Smooth muscle cell (in vitro differentiated cells): ENCODE measurements at regions not wholly inside any gene's neighbourhood (a gene's known extent, or its start where the extent isn't known, plus 50 kb on each side); places are given as distances from the start of the nearest gene placed in this dataset.

ENCODE experiments used
- DNase-seq: peaks from one replicate; lab custom pipeline; 2025; ENCODE audit not compliant: unreplicated experiment; lab: John Stamatoyannopoulos, UW
- H2AFZ ChIP-seq: fragments of 200-600 bp; sonication (generic); 2 replicates; pipeline ENCODE4 v1.6.0; 2016; ENCODE audit warnings: antibody characterized with exemption, low read depth, mild to moderate bottlenecking
- H3F3A ChIP-seq: fragments of 200-600 bp; sonication (generic); 2 replicates; pipeline ENCODE4 v1.6.0; 2017; ENCODE audit warnings: antibody characterized with exemption, low read depth
- H3K27ac ChIP-seq: fragments of 200-600 bp; sonication (generic); 2 replicates; pipeline ENCODE4 v1.5.1; 2016; ENCODE audit warnings: low read depth, mild to moderate bottlenecking
- H3K27me3 ChIP-seq: fragments of 200-600 bp; sonication (generic); 2 replicates; pipeline ENCODE4 v1.6.1; 2016; ENCODE audit warnings: low read depth, mild to moderate bottlenecking
- H3K36me3 ChIP-seq: fragments of 200-600 bp; sonication (generic); 2 replicates; pipeline ENCODE4 v1.5.1; 2016; ENCODE audit warnings: low read depth
- H3K4me1 ChIP-seq: fragments of 200-600 bp; sonication (generic); 2 replicates; pipeline ENCODE4 v1.5.1; 2016; ENCODE audit warnings: low read depth
- H3K4me2 ChIP-seq: fragments of 200-600 bp; sonication (generic); 2 replicates; pipeline ENCODE4 v1.6.0; 2016; ENCODE audit warnings: mild to moderate bottlenecking
- H3K4me3 ChIP-seq: fragments of 200-600 bp; sonication (generic); 2 replicates; pipeline ENCODE4 v1.5.1; 2016; ENCODE audit warnings: mild to moderate bottlenecking
- H3K79me2 ChIP-seq: fragments of 200-600 bp; sonication (generic); 2 replicates; pipeline ENCODE4 v1.6.0; 2016; ENCODE audit warnings: low read depth, mild to moderate bottlenecking
- H3K9ac ChIP-seq: fragments of 200-600 bp; sonication (generic); 2 replicates; pipeline ENCODE4 v1.6.0; 2016; ENCODE audit warnings: low read depth
- H3K9me3 ChIP-seq: fragments of 200-600 bp; sonication (generic); replicated peaks from 2 replicates; pipeline ENCODE4 v1.5.1; 2016; ENCODE audit warnings: low read depth
- H4K20me1 ChIP-seq: fragments of 200-600 bp; sonication (generic); 2 replicates; pipeline ENCODE4 v1.6.0; 2016; ENCODE audit warnings: low read depth
- CTCF ChIP-seq: fragments of 200-600 bp; sonication (generic); IDR thresholded peaks from 2 replicates; pipeline ENCODE4 v1.5.1; 2017; ENCODE audit warnings: borderline replicate concordance, mild to moderate bottlenecking, antibody characterized with exemption; ENCODE audit not compliant: insufficient read depth, poor library complexity, severe bottlenecking
- WGBS: methylation state at CpG from one replicate; pipeline ENCODE4 v1.1.7; 2016; ENCODE audit warnings: low lambda C conversion rate; 5-methylcytosine and 5-hydroxymethylcytosine counted together

DNA sequence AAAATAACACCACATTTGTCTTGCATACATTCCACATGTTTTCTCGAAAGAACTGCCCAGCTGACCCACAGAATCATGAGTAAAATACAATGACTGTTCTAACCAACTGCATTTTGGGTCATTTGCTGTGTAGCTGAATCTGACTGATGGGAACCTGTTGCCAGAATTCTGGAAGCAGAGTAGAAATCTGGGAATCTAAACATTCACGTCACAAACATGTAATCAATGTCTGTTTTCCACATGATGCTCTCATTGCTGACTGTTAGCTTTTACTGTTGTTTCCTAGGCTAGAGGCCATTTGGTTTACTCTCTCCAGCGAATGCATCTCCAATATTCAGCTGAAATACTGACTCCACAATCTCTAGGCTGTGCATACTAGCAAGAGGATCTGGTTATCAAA, 710.1 kb downstream of the KCNJ2 start:
- H3K27ac ChIP-seq = no peak overlapping the region
- H3K36me3 ChIP-seq = no peaks in the 10 kb centered on the region
- no peak for TF ChIP-seq CTCF
- no peak overlapping the region for H3K4me3 ChIP-seq
- no peak overlapping the region for H3K4me2 ChIP-seq
- no peak overlapping the region for H3K9ac ChIP-seq
- H3F3A ChIP-seq = peaks cover 9% of the 10 kb centered on the region
- H3K9me3 ChIP-seq = no peaks in the 10 kb centered on the region
- H3K79me2 ChIP-seq = no peaks in the 10 kb centered on the region
- WGBS = 77% methylated on average over 3 of the region's 3 CpGs
- no peaks in the 10 kb centered on the region for H3K4me1 ChIP-seq
- no peak for DNase-seq
- H3K27me3 ChIP-seq = no peaks in the 10 kb centered on the region
- no peaks in the 10 kb centered on the region for H4K20me1 ChIP-seq
- peak overlapping the region; percentile 31 for H2AFZ ChIP-seq

DNA sequence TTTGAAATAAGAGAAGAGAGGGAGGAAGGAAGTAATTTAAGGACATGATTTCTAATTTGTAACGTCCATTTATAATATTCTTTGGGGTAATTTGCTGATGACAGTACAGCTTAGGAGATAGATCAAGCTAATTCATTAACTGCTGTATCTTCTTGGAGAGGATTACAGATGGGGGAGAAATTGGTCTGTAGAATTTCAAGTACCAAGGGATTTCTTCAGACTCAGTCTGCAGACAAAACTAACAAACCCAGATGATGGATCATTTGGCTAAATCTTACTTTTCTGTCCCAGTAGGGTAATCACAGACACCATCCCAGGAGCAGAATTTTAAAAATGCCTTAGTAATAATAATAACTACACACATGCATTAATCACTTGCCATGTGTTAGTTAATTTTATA, 711.8 kb downstream of the KCNJ2 start:
- H4K20me1 ChIP-seq = no peaks in the 10 kb centered on the region
- no peaks in the 10 kb centered on the region for H3K27me3 ChIP-seq
- no peaks in the 10 kb centered on the region for H3K79me2 ChIP-seq
- no peak overlapping the region for H3K9ac ChIP-seq
- no peaks in the 10 kb centered on the region for H3K9me3 ChIP-seq
- TF ChIP-seq CTCF = no peak
- H3K4me1 ChIP-seq = no peaks in the 10 kb centered on the region
- H3K36me3 ChIP-seq = no peaks in the 10 kb centered on the region
- peaks cover 4% of the 10 kb centered on the region for H3F3A ChIP-seq
- H3K4me2 ChIP-seq = no peak overlapping the region
- no peak overlapping the region for H3K4me3 ChIP-seq
- H2AFZ ChIP-seq = peak overlapping the region; percentile 14
- 17% methylated on average over 1 of the region's 1 CpG for WGBS
- no peak for DNase-seq
- no peak overlapping the region for H3K27ac ChIP-seq

GRCh38 chr17:70882504-70882903, 713.2 kb downstream of the KCNJ2 start:
- H3K27ac ChIP-seq = no peak overlapping the region
- H3K4me3 ChIP-seq = no peak overlapping the region
- peaks cover 4% of the 10 kb centered on the region for H3F3A ChIP-seq
- H3K4me1 ChIP-seq = no peaks in the 10 kb centered on the region
- H2AFZ ChIP-seq = no peak overlapping the region
- no peak for TF ChIP-seq CTCF
- no peak for DNase-seq
- 88% methylated on average over 6 of the region's 6 CpGs for WGBS
- no peaks in the 10 kb centered on the region for H3K27me3 ChIP-seq
- no peak overlapping the region for H3K4me2 ChIP-seq
- no peak overlapping the region for H3K9ac ChIP-seq
- no peaks in the 10 kb centered on the region for H3K36me3 ChIP-seq
- H4K20me1 ChIP-seq = no peaks in the 10 kb centered on the region
- H3K79me2 ChIP-seq = no peaks in the 10 kb centered on the region
- no peaks in the 10 kb centered on the region for H3K9me3 ChIP-seq

DNA sequence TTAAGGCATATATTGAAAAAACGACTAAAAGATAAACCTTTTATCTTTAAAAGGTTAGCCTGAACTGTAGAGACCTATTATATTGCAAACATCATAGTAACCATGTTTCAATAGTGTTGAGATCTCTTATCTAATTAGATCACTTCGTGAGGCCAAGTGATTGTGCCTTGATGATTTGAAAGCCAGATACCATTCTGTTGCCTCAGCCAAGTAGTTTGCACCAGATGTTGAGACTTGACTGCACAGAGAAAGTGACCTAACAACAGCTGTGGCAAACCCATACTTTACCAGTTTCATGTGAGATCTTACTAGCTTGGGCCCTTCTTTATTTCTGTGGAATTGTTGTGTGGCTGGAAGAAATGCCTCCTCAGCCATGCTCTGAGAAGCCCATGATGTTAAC, 717.3 kb downstream of the KCNJ2 start:
- no peaks in the 10 kb centered on the region for H3K36me3 ChIP-seq
- no peaks in the 10 kb centered on the region for H3K79me2 ChIP-seq
- H3K4me3 ChIP-seq = no peak overlapping the region
- DNase-seq = no peak
- no peaks in the 10 kb centered on the region for H4K20me1 ChIP-seq
- no peak for TF ChIP-seq CTCF
- no peaks in the 10 kb centered on the region for H3K4me1 ChIP-seq
- H3K27me3 ChIP-seq = no peaks in the 10 kb centered on the region
- H3F3A ChIP-seq = no peaks in the 10 kb centered on the region
- no peak overlapping the region for H3K4me2 ChIP-seq
- no peak overlapping the region for H3K9ac ChIP-seq
- no peak overlapping the region for H2AFZ ChIP-seq
- H3K27ac ChIP-seq = no peak overlapping the region
- H3K9me3 ChIP-seq = no peaks in the 10 kb centered on the region
- 71% methylated on average over 2 of the region's 2 CpGs for WGBS
